SK-N-SH (cell line): ENCODE measurements at regions not wholly inside any gene's neighbourhood (a gene's known extent, or its start where the extent isn't known, plus 50 kb on each side); places are given as distances from the start of the nearest gene placed in this dataset.

Experiments
- CTCF ChIA-PET: fragments of 300-600, 350-600 bp; formaldehyde crosslinking; extraction: SDS; loops from one replicate; lab custom pipeline; 2021; lab: Yijun Ruan, JAX
- POLR2A ChIA-PET: fragments of 350-600 bp; sonication (Branson Sonifier 250); formaldehyde crosslinking; extraction: SDS; loops from one replicate; lab custom pipeline; 2020; ENCODE audit warnings: antibody characterized with exemption, inconsistent platforms; lab: Yijun Ruan, JAX
- DNase-seq: peaks from one replicate; pipeline ENCODE4 v3.0.0; 2012
- H2AFZ ChIP-seq: fragments of 200-600 bp; sonication (generic); 2 replicates; pipeline ENCODE4 v1.8.1; 2016; ENCODE audit warnings: antibody characterized with exemption, mild to moderate bottlenecking, low read depth
- H3F3A ChIP-seq: fragments of 200-600 bp; sonication (generic); replicated peaks from 2 replicates; pipeline ENCODE3; 2016; ENCODE audit warnings: antibody characterized with exemption, mild to moderate bottlenecking; ENCODE audit not compliant: insufficient read depth
- H3K27ac ChIP-seq, 2 experiments: fragments of 200-500 bp in 1 of 2; fragments of 200-600 bp in 1 of 2; sonication (Bioruptor generic) in 1 of 2; sonication (generic), shearing (Covaris generic) in 1 of 2; 2 replicates each; pipeline versions ENCODE4 v1.5.1 to v1.6.1; 2014 to 2016; ENCODE audit warnings: low read depth in 2 of 2, inconsistent platforms in 1 of 2, low read length in 1 of 2, mild to moderate bottlenecking in 1 of 2, mixed read lengths in 1 of 2
- H3K27me3 ChIP-seq: fragments of 200-600 bp; sonication (generic), shearing (Covaris generic); 2 replicates; pipeline ENCODE4 v1.6.1; 2016; ENCODE audit warnings: mixed run types; ENCODE audit not compliant: insufficient read depth
- H3K36me3 ChIP-seq, 2 experiments: fragments of 200-500 bp in 1 of 2; fragments of 200-600 bp in 1 of 2; sonication (Bioruptor generic) in 1 of 2; sonication (generic) in 1 of 2; replicated peaks in 1 of 2; 2 replicates each; pipeline versions ENCODE3 to v1.5.1; 2014 to 2016; ENCODE audit warnings: low read length in 1 of 2, mild to moderate bottlenecking in 1 of 2; ENCODE audit not compliant: insufficient read depth in 2 of 2, control insufficient read depth in 1 of 2
- H3K4me1 ChIP-seq, 2 experiments: fragments of 200-500 bp in 1 of 2; fragments of 200-600 bp in 1 of 2; sonication (Bioruptor generic) in 1 of 2; sonication (generic), shearing (Covaris generic) in 1 of 2; 2 replicates each; pipeline versions ENCODE4 v1.5.1 to v1.6.1; 2014 to 2016; ENCODE audit warnings: low read depth in 1 of 2, low read length in 1 of 2, mixed run types in 1 of 2; ENCODE audit not compliant: insufficient read depth in 2 of 2, control insufficient read depth in 1 of 2
- H3K4me2 ChIP-seq: fragments of 200-600 bp; sonication (generic), shearing (Covaris generic); 2 replicates; pipeline ENCODE4 v1.6.1; 2017; ENCODE audit warnings: mixed run types
- H3K4me3 ChIP-seq, 2 experiments: fragments of 200-500 bp in 1 of 2; fragments of 200-600 bp in 1 of 2; sonication (Bioruptor generic) in 1 of 2; sonication (generic), shearing (Covaris generic) in 1 of 2; 2 replicates each; pipeline versions ENCODE4 v1.5.1 to v1.8.1; 2014 to 2016; ENCODE audit warnings: low read depth in 2 of 2, inconsistent platforms in 1 of 2, low read length in 1 of 2, mild to moderate bottlenecking in 1 of 2, mixed read lengths in 1 of 2, moderate library complexity in 1 of 2
- H3K79me2 ChIP-seq: fragments of 200-600 bp; sonication (generic); 2 replicates; pipeline ENCODE4 v1.8.1; 2017; ENCODE audit warnings: mild to moderate bottlenecking; ENCODE audit not compliant: insufficient read depth
- H3K9ac ChIP-seq: fragments of 200-600 bp; sonication (generic); 2 replicates; pipeline ENCODE4 v1.6.1; 2017; ENCODE audit warnings: mixed run types
- H3K9me2 ChIP-seq: fragments of 200-600 bp; sonication (generic); 2 replicates; pipeline ENCODE4 v1.6.1; 2017; ENCODE audit warnings: mixed run types
- H3K9me3 ChIP-seq: fragments of 200-600 bp; sonication (generic); 2 replicates; pipeline ENCODE4 v1.6.1; 2017; ENCODE audit warnings: mixed run types, mild to moderate bottlenecking, moderate library complexity
- H4K20me1 ChIP-seq: fragments of 200-600 bp; sonication (generic); 2 replicates; pipeline ENCODE4 v1.6.1; 2017; ENCODE audit warnings: mild to moderate bottlenecking, mixed run types; ENCODE audit not compliant: insufficient read depth
- CHD2 ChIP-seq: fragments of 150-350 bp; IDR thresholded peaks from 2 replicates; pipeline ENCODE4 v1.6.1; 2018; ENCODE audit warnings: low read length; ENCODE audit not compliant: partially characterized antibody
- GABPA ChIP-seq: IDR thresholded peaks from 2 replicates; pipeline ENCODE4 v1.4.0; 2012; ENCODE audit warnings: low read depth, mild to moderate bottlenecking
- GATA2 ChIP-seq: sonication (generic); formaldehyde crosslinking; IDR thresholded peaks from 2 replicates; pipeline ENCODE4 v1.5.0; 2020; ENCODE audit warnings: mild to moderate bottlenecking, missing genetic modification reagents
- MEF2A ChIP-seq: IDR thresholded peaks from 2 replicates; pipeline ENCODE4 v1.4.0; 2012; ENCODE audit warnings: low read depth, borderline replicate concordance
- MXI1 ChIP-seq: IDR thresholded peaks from 2 replicates; pipeline ENCODE4 v1.6.1; 2012; ENCODE audit warnings: mild to moderate bottlenecking, low read depth, low read length, improper control_type of control experiment
- NFIC ChIP-seq: IDR thresholded peaks from 2 replicates; pipeline ENCODE4 v1.4.0; 2012; ENCODE audit warnings: borderline replicate concordance
- RAD21 ChIP-seq: IDR thresholded peaks from 2 replicates; pipeline ENCODE4 v1.6.1; 2012; ENCODE audit warnings: mild to moderate bottlenecking, low read length
- RFX5 ChIP-seq: IDR thresholded peaks from 2 replicates; pipeline ENCODE4 v1.6.1; 2012; ENCODE audit warnings: mild to moderate bottlenecking, improper control_type of control experiment, low read length
- RXRA ChIP-seq: IDR thresholded peaks from 2 replicates; pipeline ENCODE4 v1.4.0; 2012; ENCODE audit warnings: low read depth, mild to moderate bottlenecking, borderline replicate concordance
- SIN3A ChIP-seq: IDR thresholded peaks from 2 replicates; pipeline ENCODE4 v1.6.1; 2012; ENCODE audit warnings: low read depth, mild to moderate bottlenecking, low read length, moderate library complexity, borderline replicate concordance
- TAF1 ChIP-seq: IDR thresholded peaks from 2 replicates; pipeline ENCODE4 v1.6.1; 2012; ENCODE audit warnings: low read depth, mild to moderate bottlenecking, low read length, moderate library complexity, borderline replicate concordance
- TEAD4 ChIP-seq: IDR thresholded peaks from 2 replicates; pipeline ENCODE4 v1.4.0; 2012; ENCODE audit warnings: mild to moderate bottlenecking, borderline replicate concordance; ENCODE audit not compliant: insufficient read depth
- YY1 ChIP-seq: IDR thresholded peaks from 2 replicates; pipeline ENCODE4 v1.4.0; 2012; ENCODE audit warnings: low read depth, mild to moderate bottlenecking
- WGBS: methylation state at CpG from one replicate; pipeline ENCODE4 v1.1.6; 2017; ENCODE audit warnings: low lambda C conversion rate; 5-methylcytosine and 5-hydroxymethylcytosine counted together
- TF ChIP-seq, protein P1 (sequence below): fragments of 150-350 bp; IDR thresholded peaks from 2 replicates; pipeline ENCODE4 v1.6.1; 2017; ENCODE audit warnings: antibody characterized with exemption, low read length, low read depth, borderline replicate concordance
- TF ChIP-seq, protein P2 (sequence below): IDR thresholded peaks from 2 replicates; pipeline ENCODE4 v1.6.1; 2012; ENCODE audit warnings: mild to moderate bottlenecking, low read depth, low read length, moderate library complexity
- TF ChIP-seq, protein P3 (sequence below): IDR thresholded peaks from 2 replicates; pipeline ENCODE4; 2012
- TF ChIP-seq, protein P4 (sequence below): IDR thresholded peaks from 2 replicates; pipeline ENCODE4 v1.4.0; 2012; ENCODE audit warnings: low read depth, borderline replicate concordance

DNA sequence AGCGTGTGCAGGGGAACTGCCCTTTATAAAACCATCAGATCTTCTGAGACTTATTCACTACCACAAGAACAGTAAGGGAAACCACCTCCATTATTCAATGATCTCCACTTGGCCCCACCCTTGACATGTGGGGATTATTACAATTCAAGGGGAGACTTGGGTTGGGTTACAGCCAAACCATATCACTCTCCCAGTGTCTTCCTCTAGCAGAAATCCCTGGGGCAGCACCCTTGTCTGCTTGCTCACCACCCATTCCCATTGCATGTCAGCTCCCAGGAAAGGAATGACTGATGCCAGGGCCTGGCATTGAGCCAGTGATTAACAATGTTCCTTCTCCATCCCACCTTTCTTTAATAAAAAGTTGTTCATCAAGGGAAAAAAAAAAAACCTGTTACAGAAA is 199.0 kb downstream of the IRX1 start:
- Histone ChIP-seq H3K9ac (no peak overlapping the region), H3K79me2 (no peaks in the 10 kb centered on the region), H2AFZ (no peak overlapping the region), H3K9me2 (no peaks in the 10 kb centered on the region), H3K4me1 (no peaks in the 10 kb centered on the region), H3F3A (no peaks in the 10 kb centered on the region), H4K20me1 (no peaks in the 10 kb centered on the region), H3K9me3 (no peaks in the 10 kb centered on the region), H3K27ac (no peak overlapping the region), H3K27me3 (no peaks in the 10 kb centered on the region), H3K4me2 (no peak overlapping the region), H3K36me3 (no peaks in the 10 kb centered on the region), H3K4me3 (no peak overlapping the region)
- TF ChIP-seq YY1 (no peak), GABPA (no peak), RFX5 (no peak), MEF2A (no peak), RXRA (no peak), SIN3A (no peak), CHD2 (no peak)
- TF ChIP-seq, protein P1, sequence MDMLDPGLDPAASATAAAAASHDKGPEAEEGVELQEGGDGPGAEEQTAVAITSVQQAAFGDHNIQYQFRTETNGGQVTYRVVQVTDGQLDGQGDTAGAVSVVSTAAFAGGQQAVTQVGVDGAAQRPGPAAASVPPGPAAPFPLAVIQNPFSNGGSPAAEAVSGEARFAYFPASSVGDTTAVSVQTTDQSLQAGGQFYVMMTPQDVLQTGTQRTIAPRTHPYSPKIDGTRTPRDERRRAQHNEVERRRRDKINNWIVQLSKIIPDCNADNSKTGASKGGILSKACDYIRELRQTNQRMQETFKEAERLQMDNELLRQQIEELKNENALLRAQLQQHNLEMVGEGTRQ: no peak
- TF ChIP-seq, protein P2, sequence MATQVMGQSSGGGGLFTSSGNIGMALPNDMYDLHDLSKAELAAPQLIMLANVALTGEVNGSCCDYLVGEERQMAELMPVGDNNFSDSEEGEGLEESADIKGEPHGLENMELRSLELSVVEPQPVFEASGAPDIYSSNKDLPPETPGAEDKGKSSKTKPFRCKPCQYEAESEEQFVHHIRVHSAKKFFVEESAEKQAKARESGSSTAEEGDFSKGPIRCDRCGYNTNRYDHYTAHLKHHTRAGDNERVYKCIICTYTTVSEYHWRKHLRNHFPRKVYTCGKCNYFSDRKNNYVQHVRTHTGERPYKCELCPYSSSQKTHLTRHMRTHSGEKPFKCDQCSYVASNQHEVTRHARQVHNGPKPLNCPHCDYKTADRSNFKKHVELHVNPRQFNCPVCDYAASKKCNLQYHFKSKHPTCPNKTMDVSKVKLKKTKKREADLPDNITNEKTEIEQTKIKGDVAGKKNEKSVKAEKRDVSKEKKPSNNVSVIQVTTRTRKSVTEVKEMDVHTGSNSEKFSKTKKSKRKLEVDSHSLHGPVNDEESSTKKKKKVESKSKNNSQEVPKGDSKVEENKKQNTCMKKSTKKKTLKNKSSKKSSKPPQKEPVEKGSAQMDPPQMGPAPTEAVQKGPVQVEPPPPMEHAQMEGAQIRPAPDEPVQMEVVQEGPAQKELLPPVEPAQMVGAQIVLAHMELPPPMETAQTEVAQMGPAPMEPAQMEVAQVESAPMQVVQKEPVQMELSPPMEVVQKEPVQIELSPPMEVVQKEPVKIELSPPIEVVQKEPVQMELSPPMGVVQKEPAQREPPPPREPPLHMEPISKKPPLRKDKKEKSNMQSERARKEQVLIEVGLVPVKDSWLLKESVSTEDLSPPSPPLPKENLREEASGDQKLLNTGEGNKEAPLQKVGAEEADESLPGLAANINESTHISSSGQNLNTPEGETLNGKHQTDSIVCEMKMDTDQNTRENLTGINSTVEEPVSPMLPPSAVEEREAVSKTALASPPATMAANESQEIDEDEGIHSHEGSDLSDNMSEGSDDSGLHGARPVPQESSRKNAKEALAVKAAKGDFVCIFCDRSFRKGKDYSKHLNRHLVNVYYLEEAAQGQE: no peak
- DNase-seq: no peak
- ChIA-PET CTCF (no interaction called here), POLR2A (no interaction called here)
- WGBS: 9% methylated on average over 1 of the region's 1 CpG

DNA sequence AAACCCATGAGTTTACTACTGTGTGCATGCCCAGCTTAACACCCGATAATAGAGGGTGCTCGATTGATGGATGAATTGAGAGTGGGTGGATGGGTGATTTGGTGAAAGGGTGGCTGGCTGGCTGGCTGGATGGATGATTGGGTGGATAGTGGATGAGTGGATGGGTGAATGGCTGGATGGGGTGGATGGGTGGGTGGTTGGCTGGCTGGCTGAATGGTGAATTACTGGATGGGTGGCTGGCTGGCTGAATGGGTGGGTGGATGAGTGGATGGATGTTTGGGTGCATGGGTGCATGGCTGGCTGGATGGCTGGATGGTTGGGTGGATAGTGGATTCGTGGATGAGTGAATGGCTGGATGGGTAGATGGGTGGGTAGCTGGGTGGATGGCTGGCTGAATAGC is 201.1 kb downstream of the IRX1 start:
- ChIA-PET CTCF (no interaction called here), POLR2A (no interaction called here)
- Histone ChIP-seq H3K9me2 (no peaks in the 10 kb centered on the region), H3K4me1 (no peaks in the 10 kb centered on the region), H2AFZ (no peak overlapping the region), H3K36me3 (no peaks in the 10 kb centered on the region), H3K27ac (no peak overlapping the region), H4K20me1 (no peaks in the 10 kb centered on the region), H3K9ac (no peak overlapping the region), H3K4me3 (no peak overlapping the region), H3K79me2 (no peaks in the 10 kb centered on the region), H3K27me3 (no peaks in the 10 kb centered on the region), H3K9me3 (no peaks in the 10 kb centered on the region), H3K4me2 (no peak overlapping the region), H3F3A (no peaks in the 10 kb centered on the region)
- DNase-seq: no peak
- WGBS: 3% methylated on average over 2 of the region's 3 CpGs
- no peak for TF ChIP-seq TAF1
- no peak for TF ChIP-seq CHD2
- no peak for TF ChIP-seq YY1
- TF ChIP-seq RFX5: no peak
- no peak for TF ChIP-seq NFIC
- TF ChIP-seq, protein P3, sequence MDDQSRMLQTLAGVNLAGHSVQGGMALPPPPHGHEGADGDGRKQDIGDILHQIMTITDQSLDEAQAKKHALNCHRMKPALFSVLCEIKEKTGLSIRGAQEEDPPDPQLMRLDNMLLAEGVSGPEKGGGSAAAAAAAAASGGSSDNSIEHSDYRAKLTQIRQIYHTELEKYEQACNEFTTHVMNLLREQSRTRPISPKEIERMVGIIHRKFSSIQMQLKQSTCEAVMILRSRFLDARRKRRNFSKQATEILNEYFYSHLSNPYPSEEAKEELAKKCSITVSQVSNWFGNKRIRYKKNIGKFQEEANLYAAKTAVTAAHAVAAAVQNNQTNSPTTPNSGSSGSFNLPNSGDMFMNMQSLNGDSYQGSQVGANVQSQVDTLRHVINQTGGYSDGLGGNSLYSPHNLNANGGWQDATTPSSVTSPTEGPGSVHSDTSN: no peak
- TF ChIP-seq, protein P4, sequence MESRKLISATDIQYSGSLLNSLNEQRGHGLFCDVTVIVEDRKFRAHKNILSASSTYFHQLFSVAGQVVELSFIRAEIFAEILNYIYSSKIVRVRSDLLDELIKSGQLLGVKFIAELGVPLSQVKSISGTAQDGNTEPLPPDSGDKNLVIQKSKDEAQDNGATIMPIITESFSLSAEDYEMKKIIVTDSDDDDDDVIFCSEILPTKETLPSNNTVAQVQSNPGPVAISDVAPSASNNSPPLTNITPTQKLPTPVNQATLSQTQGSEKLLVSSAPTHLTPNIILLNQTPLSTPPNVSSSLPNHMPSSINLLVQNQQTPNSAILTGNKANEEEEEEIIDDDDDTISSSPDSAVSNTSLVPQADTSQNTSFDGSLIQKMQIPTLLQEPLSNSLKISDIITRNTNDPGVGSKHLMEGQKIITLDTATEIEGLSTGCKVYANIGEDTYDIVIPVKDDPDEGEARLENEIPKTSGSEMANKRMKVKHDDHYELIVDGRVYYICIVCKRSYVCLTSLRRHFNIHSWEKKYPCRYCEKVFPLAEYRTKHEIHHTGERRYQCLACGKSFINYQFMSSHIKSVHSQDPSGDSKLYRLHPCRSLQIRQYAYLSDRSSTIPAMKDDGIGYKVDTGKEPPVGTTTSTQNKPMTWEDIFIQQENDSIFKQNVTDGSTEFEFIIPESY: no peak
- no peak for TF ChIP-seq MXI1
- TF ChIP-seq TEAD4: no peak
- TF ChIP-seq RAD21: no peak
- TF ChIP-seq, protein P1: no peak
- TF ChIP-seq GATA2: no peak
